ENCODE measurements at regions not wholly inside any gene's neighbourhood (a gene's known extent, or its start where the extent isn't known, plus 50 kb on each side); places are given as distances from the start of the nearest gene placed in this dataset.

DNA sequence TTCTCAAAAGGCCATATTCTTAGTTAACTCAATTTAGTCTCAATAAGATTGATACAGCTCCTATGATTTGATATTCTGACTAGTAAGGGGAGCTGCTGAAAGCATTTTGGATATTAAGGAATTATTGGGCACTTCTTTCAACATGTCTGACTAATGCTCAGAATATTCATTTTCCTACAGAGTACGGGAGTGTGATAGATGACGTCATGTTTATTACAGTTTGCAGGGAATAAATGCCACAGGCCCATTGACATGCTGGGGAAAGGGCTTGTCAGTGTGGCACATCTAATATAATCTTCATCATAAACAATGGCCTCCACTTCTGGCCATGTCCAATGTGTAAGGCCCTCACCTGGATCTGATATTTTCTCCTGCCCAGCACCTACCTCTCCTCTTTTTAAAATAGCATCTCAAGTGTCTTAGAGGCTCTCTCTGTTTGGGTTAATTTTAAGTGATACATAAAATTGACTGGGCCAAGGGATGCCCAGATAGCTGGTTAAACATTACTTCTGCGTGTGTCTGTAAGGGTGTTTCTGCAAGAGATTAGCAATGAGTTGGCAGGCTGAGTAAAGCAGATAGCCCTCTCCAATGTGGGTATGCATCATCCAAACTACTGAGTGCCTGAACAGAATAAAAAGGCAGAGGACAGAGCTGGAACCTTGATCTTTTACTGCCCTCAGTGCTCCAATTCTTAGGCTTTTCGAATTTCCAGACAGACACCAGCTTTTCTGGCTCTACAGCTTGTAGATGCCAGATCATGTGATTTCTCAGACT, 99.3 kb downstream of the SLC24A2 start:
- Histone ChIP-seq H3K9me2 (ENCODE audit: insufficient read depth) (no peaks in the 10 kb centered on the region), H3K4me1 (replicated peaks; ENCODE audit: insufficient read depth) (no peaks in the 10 kb centered on the region), H2AFZ (no peak overlapping the region), H3K79me2 (ENCODE audit: low read depth) (no peaks in the 10 kb centered on the region), H3K36me3 (ENCODE audit: low read depth) (no peaks in the 10 kb centered on the region), H3F3A (ENCODE audit: insufficient read depth, low read depth) (no peaks in the 10 kb centered on the region), H3K9me3 (ENCODE audit: insufficient read depth, low read depth) (no peaks in the 10 kb centered on the region), H3K27me3 (ENCODE audit: insufficient read depth, low read depth) (no peaks in the 10 kb centered on the region), H3K27ac (no peak overlapping the region), H3K4me2 (no peak overlapping the region), H3K4me3 (no peak overlapping the region), H4K20me1 (ENCODE audit: insufficient read depth) (no peaks in the 10 kb centered on the region)
- intact Hi-C loops (cut with micrococcal nuclease; ENCODE audit: unreplicated experiment), result no loop called here
- no TSS peak for BruUV-seq (replicated peaks)
- ChIA-PET CTCF (no interaction called here), POLR2A (ENCODE audit: unreplicated experiment) (no interaction called here)
- no peak for DNase-seq
- TF ChIP-seq EZH2 (IDR thresholded peaks at IDR 0.05; ENCODE audit: low read depth), result no peak
- TF ChIP-seq, protein P1, sequence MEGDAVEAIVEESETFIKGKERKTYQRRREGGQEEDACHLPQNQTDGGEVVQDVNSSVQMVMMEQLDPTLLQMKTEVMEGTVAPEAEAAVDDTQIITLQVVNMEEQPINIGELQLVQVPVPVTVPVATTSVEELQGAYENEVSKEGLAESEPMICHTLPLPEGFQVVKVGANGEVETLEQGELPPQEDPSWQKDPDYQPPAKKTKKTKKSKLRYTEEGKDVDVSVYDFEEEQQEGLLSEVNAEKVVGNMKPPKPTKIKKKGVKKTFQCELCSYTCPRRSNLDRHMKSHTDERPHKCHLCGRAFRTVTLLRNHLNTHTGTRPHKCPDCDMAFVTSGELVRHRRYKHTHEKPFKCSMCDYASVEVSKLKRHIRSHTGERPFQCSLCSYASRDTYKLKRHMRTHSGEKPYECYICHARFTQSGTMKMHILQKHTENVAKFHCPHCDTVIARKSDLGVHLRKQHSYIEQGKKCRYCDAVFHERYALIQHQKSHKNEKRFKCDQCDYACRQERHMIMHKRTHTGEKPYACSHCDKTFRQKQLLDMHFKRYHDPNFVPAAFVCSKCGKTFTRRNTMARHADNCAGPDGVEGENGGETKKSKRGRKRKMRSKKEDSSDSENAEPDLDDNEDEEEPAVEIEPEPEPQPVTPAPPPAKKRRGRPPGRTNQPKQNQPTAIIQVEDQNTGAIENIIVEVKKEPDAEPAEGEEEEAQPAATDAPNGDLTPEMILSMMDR (conservative IDR thresholded peaks at IDR 0.05), result no peak

DNA sequence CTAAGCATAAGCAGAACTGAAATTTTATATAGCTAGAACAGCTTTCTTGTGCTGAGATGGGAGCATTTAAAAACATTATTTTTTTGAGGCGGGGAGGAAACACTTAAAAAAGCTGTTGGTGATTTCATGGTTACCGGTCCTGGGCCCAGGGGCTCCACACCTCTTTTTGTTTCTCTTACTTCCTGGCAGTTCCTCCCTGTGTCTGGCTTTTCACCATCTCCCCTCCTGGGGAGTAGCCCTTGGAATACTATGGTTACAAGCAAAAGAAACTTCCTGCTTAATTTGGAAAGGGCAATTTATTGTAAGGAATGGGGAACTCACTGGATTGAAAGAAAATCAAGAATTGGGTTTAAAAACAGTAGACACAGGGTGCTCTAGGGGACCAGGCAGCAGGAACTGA, 105.1 kb downstream of the SLC24A2 start:
- CTCF ChIA-PET, result no interaction called here
- H3F3A ChIP-seq (ENCODE audit: insufficient read depth, low read depth), result no peaks in the 10 kb centered on the region
- BruUV-seq (replicated peaks), result no TSS peak

DNA sequence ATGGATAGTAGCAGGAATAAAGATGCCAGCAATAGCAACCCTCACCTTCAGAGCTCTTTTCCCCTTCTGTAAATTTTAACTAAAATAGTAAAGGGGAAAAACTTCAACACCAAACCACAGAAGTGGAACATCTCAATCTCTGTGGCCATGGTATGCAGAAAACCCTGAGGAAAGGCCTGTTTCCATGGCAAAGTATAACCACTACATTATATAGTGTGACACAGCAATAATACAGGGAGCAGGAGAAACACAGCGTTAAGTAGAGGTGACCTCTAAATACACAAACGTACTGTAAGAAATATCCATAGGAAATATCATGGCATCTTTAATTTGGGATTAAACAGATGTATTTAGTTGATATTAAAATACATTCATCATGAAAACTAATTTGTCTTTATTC, 106.4 kb downstream of the SLC24A2 start:
- Histone ChIP-seq H3K27me3 (ENCODE audit: insufficient read depth, low read depth) (no peaks in the 10 kb centered on the region), H3K27ac (no peak overlapping the region), H3K4me3 (no peak overlapping the region), H3F3A (ENCODE audit: insufficient read depth, low read depth) (no peaks in the 10 kb centered on the region), H3K4me2 (no peak overlapping the region), H3K79me2 (ENCODE audit: low read depth) (no peaks in the 10 kb centered on the region), H4K20me1 (ENCODE audit: insufficient read depth) (no peaks in the 10 kb centered on the region), H3K4me1 (replicated peaks; ENCODE audit: insufficient read depth) (no peaks in the 10 kb centered on the region), H3K9me2 (ENCODE audit: insufficient read depth) (no peaks in the 10 kb centered on the region), H3K9me3 (ENCODE audit: insufficient read depth, low read depth) (no peaks in the 10 kb centered on the region), H3K36me3 (ENCODE audit: low read depth) (no peaks in the 10 kb centered on the region), H2AFZ (no peak overlapping the region)
- ChIA-PET CTCF (no interaction called here), POLR2A (ENCODE audit: unreplicated experiment) (no interaction called here)
- intact Hi-C loops (cut with micrococcal nuclease; ENCODE audit: unreplicated experiment), result no loop called here
- no peak for DNase-seq
- no TSS peak for BruUV-seq (replicated peaks)
- TF ChIP-seq, protein P1 (conservative IDR thresholded peaks at IDR 0.05), result no peak
- TF ChIP-seq EZH2 (IDR thresholded peaks at IDR 0.05; ENCODE audit: low read depth), result no peak

More for the DNA sequence above, 105.1 kb downstream of the SLC24A2 start:
- Histone ChIP-seq H3K27me3 (ENCODE audit: insufficient read depth, low read depth) (no peaks in the 10 kb centered on the region), H3K4me3 (no peak overlapping the region), H3K9me3 (ENCODE audit: insufficient read depth, low read depth) (no peaks in the 10 kb centered on the region), H3K79me2 (ENCODE audit: low read depth) (no peaks in the 10 kb centered on the region), H3K27ac (no peak overlapping the region), H2AFZ (no peak overlapping the region), H4K20me1 (ENCODE audit: insufficient read depth) (no peaks in the 10 kb centered on the region), H3K4me2 (no peak overlapping the region), H3K9me2 (ENCODE audit: insufficient read depth) (no peaks in the 10 kb centered on the region), H3K4me1 (replicated peaks; ENCODE audit: insufficient read depth) (no peaks in the 10 kb centered on the region), H3K36me3 (ENCODE audit: low read depth) (no peaks in the 10 kb centered on the region)
- DNase-seq, result no peak
- TF ChIP-seq, protein P1 (conservative IDR thresholded peaks at IDR 0.05), result no peak
- TF ChIP-seq EZH2 (IDR thresholded peaks at IDR 0.05; ENCODE audit: low read depth), result no peak
- POLR2A ChIA-PET (ENCODE audit: unreplicated experiment), result no interaction called here
- intact Hi-C loops (cut with micrococcal nuclease; ENCODE audit: unreplicated experiment), result no loop called here

All from PC-9 (cell line).